SK-MEL-5 (cell line): ENCODE measurements at regions not wholly inside any gene's neighbourhood (a gene's known extent, or its start where the extent isn't known, plus 50 kb on each side); places are given as distances from the start of the nearest gene placed in this dataset.
"Not testable (repeated sequence)": the region's sequence is repeated elsewhere in the genome, so short reads cannot be mapped to it uniquely, and the experiment has no call there.

Source experiments
- DNase-seq: peaks from one replicate; pipeline ENCODE4 v3.0.0-alpha.2; 2016; ENCODE audit warnings: low read depth, low spot score
- in situ Hi-C: cut with HindIII; loops from 2 replicates; pipeline ENCODE4 v1.10.0; 2016; ENCODE audit warnings: low sequenced_read_pairs, high pct_unique_total_duplicates, low pct_unique_long_range_greater_than_20kb

DNA sequence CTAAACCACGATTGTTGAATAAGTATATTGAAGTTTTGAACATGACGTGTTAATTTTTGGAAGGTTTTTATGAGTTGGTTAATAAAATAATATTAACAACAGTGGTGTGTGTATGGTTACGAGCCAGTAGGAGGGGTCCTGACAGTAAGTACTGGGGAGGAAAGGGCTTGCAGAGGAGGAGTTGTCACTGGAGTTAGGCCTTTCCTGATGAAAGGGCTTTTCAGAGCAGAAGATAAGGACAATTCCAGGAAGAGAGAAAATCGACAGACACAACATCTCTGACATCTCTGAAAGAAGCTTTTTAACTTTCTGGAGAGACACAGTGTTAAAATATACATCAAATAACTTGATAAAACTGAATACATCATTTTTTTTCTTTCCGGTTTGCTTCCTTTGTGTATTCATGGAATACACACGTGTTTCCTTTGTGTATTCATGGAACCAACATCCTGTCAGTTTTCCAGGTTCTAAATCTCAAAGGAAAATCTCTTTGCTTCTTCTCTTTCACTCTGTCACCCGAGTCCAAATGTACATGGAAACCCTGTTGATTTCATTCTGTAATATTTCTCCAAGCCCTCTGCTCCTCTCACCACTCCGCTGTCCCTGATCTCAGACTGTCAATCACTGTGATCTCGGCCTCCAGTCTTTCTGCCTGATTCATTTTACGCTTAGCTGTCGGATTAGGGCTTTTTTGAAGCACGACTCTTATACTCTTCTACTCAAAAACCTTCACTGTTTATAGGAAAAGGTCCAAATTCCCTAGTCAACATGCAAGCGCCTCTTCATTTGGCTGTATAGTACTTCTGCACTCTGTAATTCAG, 374.4 kb downstream of the DLEU7 start:
- in situ Hi-C loops = no loop called here

DNA sequence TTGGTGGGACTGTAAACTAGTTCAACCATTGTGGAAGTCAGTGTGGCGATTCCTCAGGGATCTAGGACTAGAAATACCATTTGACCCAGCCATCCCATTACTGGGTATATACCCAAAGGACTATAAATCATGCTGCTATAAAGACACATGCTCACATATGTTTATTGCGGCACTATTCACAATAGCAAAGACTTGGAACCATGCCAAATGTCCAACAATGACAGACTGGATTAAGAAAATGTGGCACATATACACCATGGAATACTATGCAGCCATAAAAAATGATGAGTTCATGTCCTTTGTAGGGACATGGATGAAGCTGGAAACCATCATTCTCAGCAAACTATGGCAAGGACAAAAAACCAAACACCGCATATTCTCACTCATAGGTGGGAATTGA, 370.4 kb downstream of the DLEU7 start:
- DNase-seq, in situ Hi-C loops: not testable (repeated sequence)

More for the DNA sequence above, 374.4 kb downstream of the DLEU7 start:
- DNase-seq = peak; percentile 86

DNA sequence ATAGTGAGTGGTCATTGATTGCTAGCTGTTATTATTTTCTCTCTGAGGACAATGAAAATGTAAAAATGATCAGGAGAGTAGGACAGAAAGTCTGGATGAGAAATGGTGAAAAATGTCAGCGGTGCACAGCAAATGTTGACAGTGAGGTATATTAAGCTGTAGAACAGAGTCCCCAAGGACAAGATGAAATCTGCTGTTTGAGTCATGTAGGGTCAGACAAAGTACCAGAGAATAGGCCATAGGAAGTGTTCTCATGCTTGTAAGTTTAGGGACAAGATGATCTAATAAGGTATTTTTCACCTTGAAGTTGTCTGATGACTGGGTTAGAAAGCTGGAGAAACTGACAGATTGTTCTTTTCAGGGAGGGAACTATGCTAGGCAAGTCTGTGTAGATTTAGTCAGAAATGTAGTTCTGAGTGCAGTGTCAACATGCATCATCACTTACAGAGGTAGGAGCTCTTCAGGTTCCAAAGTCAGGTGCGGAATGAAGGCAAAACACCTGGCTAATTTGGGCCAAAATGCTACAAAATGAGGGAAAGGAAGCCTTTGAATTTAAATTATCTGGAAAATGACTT, 369.3 kb downstream of the DLEU7 start:
- in situ Hi-C loops = no loop called here

DNA sequence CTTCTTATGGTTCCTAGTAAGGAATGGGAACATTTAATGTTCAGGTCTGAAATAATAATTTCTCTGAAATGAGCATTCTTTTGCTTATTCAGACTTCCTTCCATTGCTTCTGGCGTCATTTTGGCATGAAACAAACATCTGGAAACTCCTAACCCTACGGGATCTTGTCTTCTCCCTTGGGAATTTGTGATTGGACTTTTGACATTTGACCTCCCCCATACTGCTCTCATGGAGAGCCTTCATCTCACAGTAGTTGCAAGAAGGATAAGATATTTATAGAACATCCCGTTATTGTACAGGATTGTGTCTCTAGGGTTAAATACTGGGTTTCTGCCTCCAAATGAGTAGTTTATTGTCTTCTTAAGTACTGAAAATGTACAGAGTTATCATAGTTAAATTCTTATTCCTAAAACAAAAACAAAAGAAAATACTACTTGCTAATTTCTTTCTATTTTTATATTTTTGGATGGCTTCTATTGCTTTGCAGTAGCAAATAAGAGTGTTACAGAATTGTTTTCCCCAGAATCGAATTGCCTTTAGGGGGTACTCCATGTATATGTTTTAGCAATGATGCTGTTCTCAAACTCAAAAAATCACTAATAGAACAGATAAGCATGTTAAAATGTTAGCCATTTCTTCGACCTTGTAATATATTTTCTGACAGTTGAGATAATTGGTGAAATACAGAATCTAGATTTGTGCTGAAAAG, 366.8 kb downstream of the DLEU7 start:
- in situ Hi-C loops = no loop called here
- no peak for DNase-seq

More for the DNA sequence above, 369.3 kb downstream of the DLEU7 start:
- DNase-seq = no peak

DNA sequence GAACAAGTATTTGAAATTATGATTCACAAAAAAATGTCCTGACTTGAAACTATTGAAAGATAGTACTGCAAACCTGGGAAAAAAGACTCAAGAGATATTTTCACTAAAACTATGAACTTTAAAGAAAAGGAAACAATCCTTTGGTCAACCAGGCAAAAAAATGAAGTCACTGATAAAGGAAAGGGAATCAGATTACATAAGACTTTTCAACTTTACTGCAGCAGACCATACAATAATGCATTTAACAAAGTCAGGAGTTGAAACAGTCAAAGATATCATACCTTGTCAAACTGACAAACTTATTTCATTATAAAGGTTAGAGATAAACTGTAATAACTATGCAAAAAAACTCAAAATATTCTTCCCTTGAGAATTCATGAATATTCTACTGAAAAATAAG, 361.6 kb downstream of the DLEU7 start:
- DNase-seq = no peak
- in situ Hi-C loops = no loop called here

DNA sequence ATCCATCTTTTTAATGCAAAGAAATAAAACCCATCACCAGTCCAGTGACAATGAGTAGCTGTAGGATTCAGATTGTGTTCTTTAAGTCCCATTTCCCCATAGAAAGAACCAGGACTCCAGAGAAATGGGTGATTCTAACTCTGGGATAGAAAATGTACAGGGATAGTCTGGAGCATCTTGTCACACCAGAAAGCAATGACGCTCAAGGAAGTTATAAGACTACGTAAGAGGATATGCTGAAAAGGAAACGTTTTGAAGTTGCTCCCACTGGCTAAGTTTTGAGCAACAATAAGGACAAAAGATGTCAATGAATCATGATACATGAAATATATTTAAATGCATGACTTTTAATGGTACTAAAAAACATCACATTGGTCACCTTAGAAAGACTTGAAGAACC, 360.1 kb downstream of the DLEU7 start:
- in situ Hi-C loops = no loop called here
- peak; percentile 84 for DNase-seq

DNA sequence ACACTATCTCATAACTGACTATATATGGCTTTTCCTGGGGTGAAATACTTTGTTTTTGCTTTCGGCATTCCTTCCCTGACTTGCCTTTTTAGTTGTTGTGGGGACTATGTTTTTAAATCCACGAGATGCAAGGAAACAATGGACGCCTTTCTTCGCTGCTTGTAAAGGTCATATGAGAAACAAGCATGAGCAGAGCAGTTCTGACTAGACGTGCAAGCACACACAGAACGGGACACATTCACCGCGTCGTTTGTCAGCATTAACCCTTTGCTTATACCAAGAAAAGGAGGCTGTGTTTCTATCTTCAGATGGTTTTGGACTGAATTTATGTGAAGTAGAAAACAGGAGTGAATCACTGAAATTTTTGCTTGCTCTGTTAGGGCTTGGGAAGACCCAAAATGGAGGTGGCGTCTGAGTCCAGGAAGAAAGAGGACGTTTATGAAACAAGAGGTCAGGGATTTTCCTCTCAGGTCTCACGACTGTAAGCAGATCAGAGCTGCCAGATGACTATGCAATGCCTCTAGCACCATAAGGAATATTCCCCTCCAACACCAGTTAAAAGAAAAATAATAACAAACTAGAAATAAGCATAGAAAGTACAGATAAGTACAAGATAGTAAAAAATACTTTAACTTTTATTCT, 358.9 kb downstream of the DLEU7 start:
- in situ Hi-C loops = no loop called here
- DNase-seq = peak; percentile 99

DNA sequence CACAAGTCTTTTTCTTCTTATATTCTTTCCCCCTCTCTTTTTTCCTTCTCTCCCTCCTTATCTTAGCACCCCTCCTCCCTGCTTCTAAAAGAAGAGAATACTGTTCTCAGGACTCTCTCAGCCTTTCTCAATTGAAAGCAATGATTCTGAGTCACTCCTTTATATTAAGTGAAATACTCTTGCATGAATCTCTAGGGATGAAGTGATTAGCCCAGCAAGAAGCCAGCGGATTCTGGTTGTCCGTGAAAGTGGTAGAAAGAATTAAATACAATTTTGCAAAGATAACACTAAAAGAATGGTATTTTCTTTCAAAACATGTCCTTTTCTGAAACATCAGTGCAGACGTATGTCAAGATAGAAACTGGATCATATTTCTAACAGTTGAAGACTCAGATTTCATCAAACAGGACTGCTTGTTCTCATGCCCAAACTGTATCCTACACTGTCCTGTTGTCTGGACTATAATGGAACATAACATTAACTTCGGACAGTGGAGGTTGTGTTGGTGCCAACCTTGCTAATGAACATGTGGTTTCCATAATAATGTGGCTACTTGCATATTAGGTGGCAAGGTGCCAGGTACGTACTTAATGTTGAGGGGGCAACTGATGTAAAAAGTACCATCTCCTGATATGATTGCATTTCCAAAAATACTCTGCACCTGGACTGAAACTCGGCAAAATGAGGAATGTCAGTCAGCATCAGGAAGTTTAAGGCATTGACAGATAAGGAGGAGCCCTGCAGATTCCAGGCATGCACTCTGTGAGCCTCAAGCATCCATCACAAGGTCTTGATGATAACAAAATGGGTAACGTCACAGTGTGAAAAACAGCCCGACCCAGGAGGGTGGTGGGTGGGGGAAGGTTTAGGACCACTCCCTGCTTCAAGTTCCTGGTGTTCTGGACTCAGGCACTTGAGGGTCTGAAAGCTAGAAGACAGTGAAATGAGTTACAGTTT, 357.2 kb downstream of the DLEU7 start:
- in situ Hi-C loops = no loop called here
- DNase-seq = peak; percentile 96

DNA sequence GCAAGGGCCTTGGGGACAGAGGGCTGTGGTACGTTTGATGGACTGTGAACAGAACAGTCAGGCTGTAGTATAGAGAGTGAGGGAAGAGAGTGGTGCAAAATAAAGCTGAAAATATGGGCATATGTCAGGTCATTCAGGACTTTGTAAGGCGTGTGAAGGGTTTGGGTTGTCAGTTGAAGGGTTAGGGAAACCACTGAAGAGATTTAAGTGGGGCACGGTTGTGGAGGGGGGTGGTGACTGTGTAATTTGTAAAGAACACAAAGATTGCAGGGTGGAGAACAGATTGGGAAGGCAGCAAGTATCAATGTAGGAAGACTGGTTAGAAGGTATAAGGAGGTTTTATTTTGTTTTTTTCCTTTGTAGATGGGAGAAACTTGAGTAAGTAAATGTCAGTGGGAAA, 349.8 kb downstream of the DLEU7 start:
- no peak for DNase-seq

DNA sequence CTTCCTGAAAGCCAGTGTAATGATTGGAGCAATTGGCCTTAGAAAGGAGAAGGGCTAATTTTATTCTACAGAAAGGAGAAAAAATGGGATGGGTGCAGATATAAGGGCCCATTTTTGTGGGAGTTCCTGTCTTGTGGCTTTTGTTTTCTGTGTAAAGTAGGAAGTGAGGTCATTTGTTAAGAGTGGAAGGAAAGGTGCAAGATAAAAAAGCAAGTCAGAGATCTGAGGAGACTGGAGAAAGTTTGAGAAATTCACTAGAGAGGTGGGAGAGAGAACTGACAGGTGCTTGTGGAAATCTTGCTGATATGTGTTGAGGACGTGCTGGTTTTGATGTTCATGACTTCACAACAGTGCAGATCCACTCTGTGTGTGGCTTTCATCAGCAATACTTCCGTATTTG, 349.4 kb downstream of the DLEU7 start:
- peak; percentile 0 for DNase-seq
- in situ Hi-C loops = no loop called here

More for the DNA sequence above, 349.8 kb downstream of the DLEU7 start:
- in situ Hi-C loops = no loop called here

DNA sequence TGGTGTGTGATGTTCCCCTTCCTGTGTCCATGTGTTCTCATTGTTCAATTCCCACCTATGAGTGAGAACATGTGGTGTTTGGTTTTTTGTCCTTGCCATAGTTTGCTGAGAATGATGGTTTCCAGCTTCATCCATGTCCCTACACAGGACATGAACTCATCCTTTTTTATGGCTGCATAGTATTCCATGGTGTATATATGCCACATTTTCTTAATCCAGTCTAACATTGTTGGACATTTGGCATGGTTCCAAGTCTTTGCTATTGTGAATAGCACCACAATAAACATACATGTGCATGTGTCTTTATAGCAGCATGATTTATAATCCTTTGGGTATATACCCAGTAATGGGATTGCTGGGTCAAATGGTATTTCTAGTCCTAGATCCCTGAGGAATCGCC, 340.3 kb downstream of the DLEU7 start:
- in situ Hi-C loops = not testable (repeated sequence)

DNA sequence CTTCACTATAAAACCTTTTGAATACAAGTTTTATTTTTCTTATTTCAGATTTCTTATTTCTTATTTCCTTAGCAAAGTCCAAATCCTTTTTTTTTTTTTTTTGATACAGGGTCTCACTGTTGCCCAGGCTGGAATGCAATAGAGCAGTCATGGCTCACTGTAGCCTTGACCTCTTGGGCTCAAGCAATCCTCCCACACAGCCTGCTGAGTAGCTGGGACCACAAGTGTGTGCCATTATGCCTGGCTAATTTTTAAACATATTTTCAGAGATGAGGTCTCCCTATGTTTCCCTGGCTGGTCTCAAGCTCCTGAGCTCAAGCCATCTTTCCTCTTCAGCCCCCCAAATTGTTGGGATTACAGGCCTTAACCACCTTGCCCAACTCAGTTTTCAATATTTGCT, 334.3 kb downstream of the DLEU7 start:
- in situ Hi-C loops = no loop called here
- no peak for DNase-seq

More for the DNA sequence above, 340.3 kb downstream of the DLEU7 start:
- not testable (repeated sequence) for DNase-seq

DNA sequence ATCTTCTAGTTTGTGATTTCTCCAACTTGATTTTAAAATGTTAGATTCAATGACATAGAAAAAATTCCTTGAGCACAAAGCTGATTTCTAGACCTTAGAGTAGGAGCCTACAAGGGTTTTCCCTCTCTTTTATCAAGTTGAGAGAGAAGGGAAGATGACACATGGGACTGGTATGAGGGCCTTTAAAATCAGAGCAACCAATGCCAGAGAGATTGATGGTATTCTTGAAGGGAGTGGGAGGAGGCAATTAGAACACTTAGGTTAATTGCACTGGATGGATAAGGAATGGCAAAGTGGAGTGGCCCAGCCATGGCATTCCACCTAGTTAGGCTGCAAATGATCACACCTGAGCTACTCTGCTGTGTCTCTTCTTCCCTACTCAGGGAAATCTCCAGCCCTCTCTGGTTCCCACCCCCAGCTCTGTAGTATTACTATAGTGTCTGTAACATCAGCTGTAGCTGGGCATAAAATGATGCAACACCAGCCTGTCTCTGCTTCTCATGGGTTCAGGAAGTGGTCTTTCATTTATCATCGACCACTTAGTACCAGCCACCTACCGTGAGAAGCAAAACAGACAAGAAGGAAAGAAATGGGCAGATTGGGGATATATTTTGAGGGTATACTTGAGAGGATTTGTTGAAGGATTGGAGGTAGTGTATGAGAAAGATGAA, 333.6 kb downstream of the DLEU7 start:
- DNase-seq = no peak
- in situ Hi-C loops = no loop called here

DNA sequence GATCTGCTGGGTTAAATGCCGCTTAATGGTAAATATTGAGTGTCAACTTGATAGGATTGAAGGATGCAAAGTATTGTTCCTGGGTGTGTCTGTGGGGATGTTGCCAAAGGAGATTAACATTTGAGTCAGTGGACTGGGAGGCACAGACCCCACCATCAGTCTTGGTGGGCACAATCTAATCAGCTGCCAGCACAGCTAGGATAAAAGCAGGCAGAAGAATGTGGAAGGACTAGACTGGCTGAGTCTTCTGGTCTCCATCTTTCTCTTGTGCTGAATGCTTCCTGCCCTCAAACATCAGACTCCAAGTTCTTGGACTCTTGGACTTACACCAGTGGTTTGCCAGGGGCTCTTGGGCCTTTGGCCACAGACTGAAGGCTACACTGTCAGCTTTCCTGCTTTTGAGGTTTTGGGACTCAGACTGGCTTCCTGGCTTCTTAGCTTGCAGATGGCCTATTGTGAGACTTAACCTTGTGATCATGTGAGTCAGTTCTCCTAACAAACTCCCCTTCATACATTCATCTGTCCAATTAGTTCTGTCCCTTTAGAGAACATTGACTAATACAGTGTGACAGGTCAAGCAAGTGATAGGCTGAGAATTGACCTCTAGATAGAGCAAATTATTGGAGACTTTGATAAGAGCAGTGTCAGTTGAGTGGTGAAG, 332.5 kb downstream of the DLEU7 start:
- in situ Hi-C loops = not testable (repeated sequence)
- DNase-seq = peak; percentile 49

DNA sequence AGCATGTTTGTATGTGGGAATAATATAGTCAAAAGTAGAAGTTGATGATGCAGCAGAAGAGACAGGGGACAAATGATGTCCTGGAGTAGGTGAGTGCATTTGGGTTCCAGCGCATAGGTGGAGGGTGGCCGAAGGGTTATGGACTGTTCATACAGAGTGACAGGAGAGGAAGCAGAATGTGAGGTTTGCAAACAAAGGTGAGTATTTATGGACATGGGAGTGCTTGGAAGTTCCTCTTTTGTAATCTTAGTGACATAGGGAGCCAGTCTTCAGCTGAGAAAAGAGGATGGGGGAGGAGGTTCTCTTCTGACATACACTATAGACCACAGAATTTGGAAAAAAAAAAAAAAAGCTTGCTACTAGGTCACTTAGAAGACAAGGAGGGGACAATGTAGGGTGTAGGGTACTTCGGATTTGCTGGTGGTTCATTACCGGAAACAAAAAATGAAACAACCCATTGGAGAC, 331.6 kb downstream of the DLEU7 start:
- in situ Hi-C loops = no loop called here
- DNase-seq = peak; percentile 40
